ENCODE measurements at regions not wholly inside any gene's neighbourhood (a gene's known extent, or its start where the extent isn't known, plus 50 kb on each side); places are given as distances from the start of the nearest gene placed in this dataset.

- no peak for TF ChIP-seq CTCF (optimal IDR thresholded peaks at IDR 0.05 in 1 of 3, IDR thresholded peaks at IDR 0.05 in 1 of 3, conservative IDR thresholded peaks at IDR 0.05 in 1 of 3; ENCODE audit: extremely low read depth in 1 of 3, insufficient read depth in 2 of 3, low read length in 3 of 3)
- no peak for TF ChIP-seq EZH2 (IDR thresholded peaks at IDR 0.05; ENCODE audit: low read length)
Measured at GRCh38 chr3:73709712-73710111, 85.0 kb upstream of the PDZRN3 start.
